ENCODE measurements at regions not wholly inside any gene's neighbourhood (a gene's known extent, or its start where the extent isn't known, plus 50 kb on each side); places are given as distances from the start of the nearest gene placed in this dataset.

DNA sequence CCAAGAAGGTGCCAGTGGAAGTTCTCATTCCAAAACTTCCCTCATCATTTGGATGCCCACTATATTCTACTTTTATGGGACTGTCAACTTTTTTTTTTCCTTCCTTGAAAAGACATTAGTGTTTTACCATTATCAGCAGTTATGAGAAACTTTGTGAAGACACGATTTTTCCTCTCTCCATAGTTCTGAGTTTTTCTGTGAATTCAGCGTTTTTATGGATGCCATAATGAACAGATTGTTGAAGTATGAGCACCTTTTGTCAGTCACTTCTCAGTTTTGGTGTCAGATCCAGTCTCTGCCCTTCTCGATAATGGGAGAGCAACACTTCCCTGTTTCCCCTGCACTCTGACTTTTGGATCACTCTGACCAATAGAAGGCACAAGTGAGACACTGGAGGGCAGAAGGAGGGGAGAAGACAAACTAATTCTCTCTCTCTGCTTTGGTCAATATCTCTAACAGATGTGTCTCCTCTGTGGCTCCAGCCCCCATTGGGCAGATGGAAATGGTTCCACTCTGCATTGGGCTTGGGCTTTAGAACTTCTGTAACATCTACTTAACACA, 53.5 kb upstream of the FN1 start:
- no peak for TF ChIP-seq EP300 (IDR thresholded peaks at IDR 0.05)
- TF ChIP-seq, protein P1, sequence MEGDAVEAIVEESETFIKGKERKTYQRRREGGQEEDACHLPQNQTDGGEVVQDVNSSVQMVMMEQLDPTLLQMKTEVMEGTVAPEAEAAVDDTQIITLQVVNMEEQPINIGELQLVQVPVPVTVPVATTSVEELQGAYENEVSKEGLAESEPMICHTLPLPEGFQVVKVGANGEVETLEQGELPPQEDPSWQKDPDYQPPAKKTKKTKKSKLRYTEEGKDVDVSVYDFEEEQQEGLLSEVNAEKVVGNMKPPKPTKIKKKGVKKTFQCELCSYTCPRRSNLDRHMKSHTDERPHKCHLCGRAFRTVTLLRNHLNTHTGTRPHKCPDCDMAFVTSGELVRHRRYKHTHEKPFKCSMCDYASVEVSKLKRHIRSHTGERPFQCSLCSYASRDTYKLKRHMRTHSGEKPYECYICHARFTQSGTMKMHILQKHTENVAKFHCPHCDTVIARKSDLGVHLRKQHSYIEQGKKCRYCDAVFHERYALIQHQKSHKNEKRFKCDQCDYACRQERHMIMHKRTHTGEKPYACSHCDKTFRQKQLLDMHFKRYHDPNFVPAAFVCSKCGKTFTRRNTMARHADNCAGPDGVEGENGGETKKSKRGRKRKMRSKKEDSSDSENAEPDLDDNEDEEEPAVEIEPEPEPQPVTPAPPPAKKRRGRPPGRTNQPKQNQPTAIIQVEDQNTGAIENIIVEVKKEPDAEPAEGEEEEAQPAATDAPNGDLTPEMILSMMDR (IDR thresholded peaks at IDR 0.05) = no peak
- no peak for TF ChIP-seq POLR2A (IDR thresholded peaks at IDR 0.05)

Measured in ovary (tissue), 3 donors.